OCI-LY1 (cell line): ENCODE measurements at regions not wholly inside any gene's neighbourhood (a gene's known extent, or its start where the extent isn't known, plus 50 kb on each side); places are given as distances from the start of the nearest gene placed in this dataset.

ENCODE experiments used
- EZH2 ChIP-seq: fragments of 200-600 bp; sonication (generic), shearing (Covaris generic); IDR thresholded peaks from 2 replicates; pipeline ENCODE4 v1.8.0; 2017; ENCODE audit warnings: borderline replicate concordance, mixed run types, mild to moderate bottlenecking, antibody characterized with exemption, low read length, moderate library complexity, mixed read lengths
- TF ChIP-seq, protein P1 (sequence below): fragments of 200-600 bp; sonication (generic), shearing (Covaris generic); IDR thresholded peaks from 2 replicates; pipeline ENCODE4 v1.5.1; 2017; ENCODE audit warnings: mild to moderate bottlenecking, antibody characterized with exemption, low read length, moderate library complexity, mixed read lengths

- TF ChIP-seq, protein P1, sequence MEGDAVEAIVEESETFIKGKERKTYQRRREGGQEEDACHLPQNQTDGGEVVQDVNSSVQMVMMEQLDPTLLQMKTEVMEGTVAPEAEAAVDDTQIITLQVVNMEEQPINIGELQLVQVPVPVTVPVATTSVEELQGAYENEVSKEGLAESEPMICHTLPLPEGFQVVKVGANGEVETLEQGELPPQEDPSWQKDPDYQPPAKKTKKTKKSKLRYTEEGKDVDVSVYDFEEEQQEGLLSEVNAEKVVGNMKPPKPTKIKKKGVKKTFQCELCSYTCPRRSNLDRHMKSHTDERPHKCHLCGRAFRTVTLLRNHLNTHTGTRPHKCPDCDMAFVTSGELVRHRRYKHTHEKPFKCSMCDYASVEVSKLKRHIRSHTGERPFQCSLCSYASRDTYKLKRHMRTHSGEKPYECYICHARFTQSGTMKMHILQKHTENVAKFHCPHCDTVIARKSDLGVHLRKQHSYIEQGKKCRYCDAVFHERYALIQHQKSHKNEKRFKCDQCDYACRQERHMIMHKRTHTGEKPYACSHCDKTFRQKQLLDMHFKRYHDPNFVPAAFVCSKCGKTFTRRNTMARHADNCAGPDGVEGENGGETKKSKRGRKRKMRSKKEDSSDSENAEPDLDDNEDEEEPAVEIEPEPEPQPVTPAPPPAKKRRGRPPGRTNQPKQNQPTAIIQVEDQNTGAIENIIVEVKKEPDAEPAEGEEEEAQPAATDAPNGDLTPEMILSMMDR, result no peak
- TF ChIP-seq EZH2, result no peak
Measured at GRCh38 chr6:147132889-147133288, 71.3 kb upstream of the STXBP5 start.
